HG02973 (cell line): ENCODE measurements at regions not wholly inside any gene's neighbourhood (a gene's known extent, or its start where the extent isn't known, plus 50 kb on each side); places are given as distances from the start of the nearest gene placed in this dataset.

Experiments
- ATAC-seq: cut with Tn5 transposase; IDR thresholded peaks from one replicate; pipeline ENCODE4 v1.9.1; 2021; ENCODE audit warnings: moderate library complexity; ENCODE audit not compliant: unreplicated experiment

DNA sequence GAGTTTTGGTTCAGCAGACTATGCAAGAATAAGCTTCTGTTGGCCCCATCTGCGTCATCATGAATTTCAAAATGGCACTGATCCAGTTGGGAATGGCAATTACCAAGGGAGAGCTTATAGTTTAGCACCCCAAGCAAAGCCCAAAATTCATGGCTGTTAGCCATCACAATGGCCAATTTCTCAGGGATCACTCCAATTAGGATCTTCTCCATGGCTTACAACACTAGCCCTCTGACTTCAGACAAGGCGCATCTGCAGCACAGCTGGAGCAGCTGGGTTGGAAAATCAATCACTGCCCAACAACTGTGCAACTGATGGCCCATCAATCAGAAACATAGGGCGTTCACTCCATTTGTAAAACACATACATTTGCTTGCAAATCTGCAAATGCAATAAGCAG lies 273.6 kb downstream of the SRBD1 start:
- no peak for ATAC-seq

DNA sequence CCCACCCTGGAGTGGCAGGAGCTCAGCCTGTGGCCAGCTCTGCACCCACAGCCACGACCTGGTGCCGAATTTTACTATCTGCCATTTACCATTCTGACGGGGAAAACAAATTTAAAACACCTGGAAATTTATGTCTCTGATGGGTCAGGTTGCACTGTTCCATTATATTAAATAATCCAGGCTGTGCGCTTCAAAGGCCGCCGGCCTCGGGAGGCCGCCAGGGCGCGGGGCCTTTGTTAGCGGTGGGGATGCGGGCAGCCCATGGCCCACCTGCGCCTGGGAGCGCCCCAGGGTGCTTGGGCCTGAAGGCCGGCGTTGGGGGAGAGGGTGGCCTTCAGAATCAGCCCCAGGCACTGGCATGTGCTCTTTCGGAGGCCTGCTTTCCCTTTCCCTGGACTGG lies 276.9 kb downstream of the SRBD1 start:
- no peak for ATAC-seq

DNA sequence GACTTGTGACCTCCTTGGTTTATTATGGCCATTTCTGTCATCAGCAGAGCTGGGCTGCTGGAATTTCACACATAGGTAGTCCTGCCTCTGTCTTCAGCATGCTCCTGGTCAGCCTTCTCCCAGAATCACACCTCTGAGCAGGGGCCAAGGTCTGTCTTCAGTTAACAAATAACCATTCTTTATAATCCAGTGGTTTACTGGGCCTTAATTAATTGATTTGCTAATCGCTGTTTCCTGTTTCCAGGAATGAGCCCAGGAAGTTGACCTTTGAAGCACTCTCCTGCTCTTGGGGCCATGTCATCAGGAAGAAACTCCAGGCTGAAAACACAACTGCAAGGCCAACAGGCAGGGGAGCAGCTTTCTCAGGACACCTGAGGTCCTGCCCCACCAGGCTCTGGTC lies 278.5 kb downstream of the SRBD1 start:
- ATAC-seq = no peak

DNA sequence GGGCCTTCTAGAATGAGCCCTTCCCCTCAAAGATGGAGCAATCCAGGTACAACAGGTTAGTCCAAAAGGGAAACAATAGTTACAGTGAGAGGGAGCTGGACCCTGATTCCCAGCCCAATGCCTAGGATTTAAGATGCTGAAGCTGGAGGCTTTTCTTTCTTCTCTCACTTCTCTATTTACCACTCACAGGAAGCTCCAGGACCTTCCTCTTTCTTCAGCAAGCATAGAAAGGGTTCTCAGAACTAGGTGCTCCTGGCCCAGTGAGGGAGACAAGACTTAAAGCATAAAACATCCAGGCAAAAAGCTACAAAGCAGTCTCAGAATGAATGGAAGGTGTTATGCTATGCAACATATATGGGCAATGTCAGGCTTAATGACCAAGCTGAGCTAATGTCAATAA lies 279.0 kb downstream of the SRBD1 start:
- no peak for ATAC-seq

DNA sequence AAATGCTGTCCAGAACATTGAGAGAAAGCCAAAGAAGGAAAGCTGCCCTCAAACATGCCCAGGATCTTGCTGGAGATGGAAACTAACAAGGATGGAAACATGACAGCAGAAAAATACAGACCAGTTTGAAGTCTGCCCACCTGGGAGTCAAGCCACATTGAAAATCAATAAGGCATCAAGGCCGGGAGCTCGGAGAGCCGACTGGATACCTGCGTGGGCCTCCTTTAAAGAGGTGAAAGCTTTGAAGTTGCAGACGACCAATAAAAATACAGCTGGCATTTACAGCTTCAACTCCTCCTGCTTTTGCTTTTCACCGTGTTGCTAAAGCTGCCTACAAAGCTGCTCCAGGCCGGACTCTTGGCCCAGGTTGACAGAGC lies 279.7 kb downstream of the SRBD1 start:
- ATAC-seq = no peak

DNA sequence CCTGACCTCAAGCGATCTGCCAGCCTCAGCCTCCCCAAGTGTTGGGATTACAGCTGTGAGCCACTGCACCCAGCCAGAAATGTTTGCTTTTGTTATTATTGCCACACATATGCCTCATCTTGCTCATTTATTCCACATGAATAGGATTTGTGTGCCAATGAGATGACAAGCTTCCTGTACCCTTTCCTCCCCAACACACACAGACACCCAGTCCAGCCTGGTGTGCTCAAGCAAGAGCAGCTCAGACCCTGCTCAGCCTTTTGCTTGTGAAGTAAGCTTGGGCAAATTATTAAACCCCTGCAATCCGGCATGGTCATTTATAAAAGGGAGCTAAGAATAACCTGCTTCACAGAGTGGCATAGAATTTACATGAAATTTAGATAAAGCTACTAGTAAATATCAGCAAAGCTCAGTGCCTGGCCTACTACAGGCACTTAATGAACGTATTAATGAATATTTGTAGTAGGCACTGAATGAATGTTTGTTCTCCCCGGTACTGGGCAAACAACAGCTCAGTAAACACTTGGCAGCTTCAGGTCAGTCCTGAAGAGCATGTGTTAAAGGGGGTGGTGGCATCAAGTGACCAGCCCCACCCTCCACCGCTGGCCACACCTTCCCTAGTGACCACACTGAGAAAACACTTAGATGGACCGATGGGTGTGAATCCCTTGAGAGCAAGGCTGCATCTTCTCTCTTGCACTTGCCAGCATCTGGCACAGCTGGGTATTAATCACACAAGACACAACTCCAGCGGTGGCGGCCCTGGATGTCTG lies 280.2 kb downstream of the SRBD1 start:
- ATAC-seq = no peak

DNA sequence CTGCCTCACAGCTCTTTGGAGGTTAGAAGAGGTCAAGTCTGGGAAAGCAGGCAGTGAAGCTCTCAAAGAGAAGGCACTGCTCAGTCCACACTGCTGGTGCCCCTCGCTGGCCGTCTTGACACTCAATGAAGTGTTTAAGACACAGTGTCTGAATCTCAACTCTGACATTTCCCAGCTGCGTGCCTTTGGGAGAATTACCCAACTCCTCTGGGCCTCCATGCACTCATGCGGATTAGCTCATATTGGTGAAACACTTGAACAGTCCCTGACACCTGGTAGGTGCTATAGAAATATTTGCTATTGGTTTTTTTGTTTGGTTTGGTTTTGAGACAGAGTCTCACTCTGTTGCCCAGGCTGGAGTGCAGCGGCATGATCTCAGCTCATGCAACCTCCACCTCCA lies 281.0 kb downstream of the SRBD1 start:
- no peak for ATAC-seq

DNA sequence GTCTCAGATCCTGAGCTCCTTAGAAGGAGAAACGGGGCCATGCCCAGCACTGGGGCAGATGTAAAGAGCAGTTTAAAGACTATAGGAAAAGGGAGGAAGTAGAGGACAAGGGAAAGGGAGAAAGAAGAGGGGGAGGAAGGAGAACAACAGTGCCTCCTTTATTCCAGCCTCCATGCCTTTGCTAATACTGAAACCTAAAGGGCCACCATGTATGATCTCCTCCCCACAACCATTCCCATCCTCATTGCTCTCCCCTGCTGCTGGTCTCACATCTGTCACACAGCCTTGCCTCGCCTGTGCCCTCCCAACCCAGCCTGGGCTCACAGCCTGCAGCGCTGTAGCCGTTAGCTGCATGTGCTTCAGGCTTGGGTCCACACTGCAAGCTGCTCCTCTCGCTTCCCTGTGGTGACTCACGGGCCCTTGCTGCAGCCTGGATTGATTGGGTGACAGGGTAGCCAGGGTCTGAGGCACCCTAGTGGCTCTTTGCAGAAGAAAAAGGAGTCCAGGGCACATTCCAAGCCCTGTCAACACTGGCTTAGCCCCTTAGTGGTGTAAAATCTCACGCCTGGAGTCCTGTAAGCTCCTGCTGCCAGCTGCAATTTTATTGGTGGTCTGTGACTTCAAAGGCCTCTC lies 281.9 kb downstream of the SRBD1 start:
- ATAC-seq = no peak

DNA sequence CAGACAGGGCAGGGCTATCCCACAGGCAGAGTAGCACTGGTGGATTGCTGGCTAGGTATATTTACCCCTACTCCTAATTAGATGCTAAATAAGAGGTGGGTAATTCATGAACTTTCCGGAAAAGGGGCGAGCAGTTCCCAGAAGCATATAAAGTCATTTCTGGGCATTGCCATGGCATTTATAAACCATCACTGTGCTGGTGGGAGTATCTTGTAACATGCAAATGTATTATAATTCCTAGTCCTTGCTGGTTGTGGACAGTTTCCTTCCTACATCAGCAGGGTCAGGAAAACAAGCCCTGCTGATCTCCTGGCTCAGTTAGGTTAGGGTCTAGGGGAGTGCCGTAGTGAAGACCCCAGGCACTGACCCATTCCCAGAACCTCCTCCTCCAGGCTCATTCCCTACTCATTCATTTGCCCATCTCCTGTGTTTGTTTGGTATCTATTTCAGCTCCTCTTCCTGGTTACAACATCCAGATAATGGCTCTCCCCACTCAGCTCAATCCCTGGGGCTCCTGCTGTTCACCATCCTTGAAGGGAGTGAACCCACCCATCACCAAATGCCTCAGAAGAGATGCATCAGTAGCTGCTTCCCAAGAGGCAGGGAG lies 282.7 kb downstream of the SRBD1 start:
- no peak for ATAC-seq

DNA sequence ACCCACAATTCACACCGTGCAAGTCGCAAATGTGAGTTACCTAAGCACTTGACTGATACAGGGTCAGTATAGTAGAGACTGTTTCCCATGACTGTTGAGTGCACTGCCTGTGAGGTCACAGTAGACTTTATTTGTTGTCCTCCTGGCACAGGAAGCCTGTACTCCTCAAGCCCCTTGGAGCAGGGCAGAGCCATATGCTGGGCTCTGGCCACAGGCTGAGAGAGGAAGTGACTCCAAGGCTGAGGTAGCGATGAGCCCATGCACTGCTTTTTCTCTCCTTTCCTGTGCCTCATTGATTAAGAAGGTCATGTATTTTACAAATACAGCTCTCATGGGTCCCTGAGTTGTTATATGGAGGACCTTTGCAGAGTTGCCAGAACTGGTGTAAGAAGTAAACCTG lies 287.7 kb downstream of the SRBD1 start:
- ATAC-seq = no peak

DNA sequence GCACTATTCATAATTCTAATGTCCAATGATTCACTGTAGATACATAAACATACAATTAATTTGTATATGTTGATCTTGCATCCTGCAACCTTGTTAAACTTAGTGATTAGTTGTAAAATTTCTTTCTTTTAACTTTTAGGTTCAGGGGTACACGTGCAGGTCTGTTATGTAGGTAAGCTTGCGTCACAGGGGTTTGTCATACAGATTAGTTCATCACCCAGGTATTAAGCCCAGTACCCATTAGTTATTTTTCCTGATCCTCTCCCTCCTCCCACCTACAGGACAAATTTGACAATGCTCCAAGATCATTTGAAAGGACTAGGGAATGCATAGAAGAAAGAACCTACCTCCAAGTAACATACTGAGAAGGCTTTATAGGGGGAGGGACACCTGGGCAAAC lies 290.1 kb downstream of the SRBD1 start:
- no peak for ATAC-seq

DNA sequence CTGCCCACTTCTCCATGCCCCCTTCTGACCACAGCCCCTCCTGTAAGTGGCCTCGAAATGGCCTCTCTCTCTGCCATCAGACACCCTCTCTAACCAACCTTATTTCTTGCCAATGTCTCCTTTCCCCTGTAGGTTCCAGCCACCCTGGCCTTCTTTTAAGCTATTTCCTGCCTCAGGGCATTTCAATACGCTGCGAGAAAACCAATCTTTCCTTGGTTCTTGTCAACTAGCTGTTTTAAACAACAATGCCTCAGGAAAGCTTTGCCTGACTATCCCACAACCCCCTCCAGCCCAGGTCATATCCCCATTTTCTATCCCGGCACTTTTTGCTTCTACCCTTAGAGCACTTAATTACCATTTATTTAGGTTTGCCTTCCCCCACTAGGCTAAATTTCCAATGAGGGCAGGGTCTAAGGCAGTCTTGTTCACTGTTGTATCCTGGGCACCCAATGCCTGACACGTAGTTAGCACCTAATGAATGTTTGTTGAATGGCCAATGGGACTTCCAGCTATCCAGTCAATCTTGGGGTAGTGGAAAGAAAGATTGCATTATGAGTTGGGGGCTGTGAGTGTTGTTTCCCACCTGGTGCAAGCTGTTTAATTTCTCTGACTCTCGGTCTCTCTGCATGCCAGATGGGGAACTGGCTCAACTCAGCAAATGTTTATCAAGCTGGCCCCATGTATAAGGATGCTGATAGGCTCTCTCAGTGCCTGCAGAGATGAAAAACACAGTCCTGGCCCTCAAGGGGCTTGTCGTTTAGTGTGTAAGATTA lies 291.2 kb downstream of the SRBD1 start:
- ATAC-seq = no peak

DNA sequence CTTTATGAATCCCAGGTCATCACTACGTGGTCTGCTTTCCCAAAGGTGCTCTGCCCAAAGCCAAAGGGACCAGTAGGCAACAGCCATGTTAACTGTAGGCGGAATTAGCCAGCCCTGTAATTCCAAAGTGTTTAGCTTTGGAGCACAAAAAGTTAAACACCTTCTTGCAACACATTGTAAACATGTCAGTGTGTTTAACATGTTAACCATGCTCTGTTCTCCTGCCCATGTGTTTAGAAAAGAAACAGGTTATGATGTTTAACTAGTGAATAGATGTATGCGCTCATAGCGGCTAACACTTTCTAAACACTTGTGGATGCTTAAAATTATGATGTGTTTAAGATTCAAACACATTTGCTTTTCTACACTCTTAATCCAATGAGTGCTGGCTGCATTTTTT lies 292.4 kb downstream of the SRBD1 start:
- no peak for ATAC-seq

DNA sequence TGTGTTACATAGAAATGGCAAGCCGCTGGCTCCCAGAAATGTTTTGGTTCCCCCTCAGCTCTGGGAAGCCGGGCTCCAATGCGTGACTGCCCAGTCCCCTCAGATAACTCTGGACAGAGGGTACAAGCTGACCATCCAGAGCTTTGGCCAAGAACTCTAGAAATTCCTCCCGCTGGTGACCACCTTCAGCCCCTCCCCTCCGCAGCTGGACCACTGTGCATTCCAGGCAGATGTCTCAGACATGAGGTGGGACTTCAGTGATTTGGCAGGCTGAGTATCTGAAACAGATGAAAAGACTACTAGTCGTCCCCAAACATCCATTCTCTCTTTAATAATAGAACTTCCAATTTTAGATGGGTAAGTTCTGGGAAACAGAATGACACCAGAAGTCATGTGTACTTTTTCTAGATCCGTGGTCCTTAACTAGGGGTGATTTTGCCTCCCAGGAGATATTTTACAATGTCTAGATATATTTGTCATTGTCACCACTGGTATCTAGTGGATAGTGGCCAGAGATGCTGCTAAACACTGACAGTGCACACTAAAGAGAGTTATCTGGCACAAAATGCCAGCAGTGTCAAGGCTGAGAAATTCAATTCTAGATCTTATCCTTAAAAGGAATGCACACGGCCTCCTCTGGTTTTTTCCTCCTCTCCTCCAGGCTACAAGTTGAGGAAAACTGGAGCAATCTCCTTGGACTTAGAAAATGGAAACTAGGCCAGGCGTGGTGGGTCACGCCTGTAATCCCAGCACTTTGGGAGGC lies 294.3 kb downstream of the SRBD1 start:
- no peak for ATAC-seq

DNA sequence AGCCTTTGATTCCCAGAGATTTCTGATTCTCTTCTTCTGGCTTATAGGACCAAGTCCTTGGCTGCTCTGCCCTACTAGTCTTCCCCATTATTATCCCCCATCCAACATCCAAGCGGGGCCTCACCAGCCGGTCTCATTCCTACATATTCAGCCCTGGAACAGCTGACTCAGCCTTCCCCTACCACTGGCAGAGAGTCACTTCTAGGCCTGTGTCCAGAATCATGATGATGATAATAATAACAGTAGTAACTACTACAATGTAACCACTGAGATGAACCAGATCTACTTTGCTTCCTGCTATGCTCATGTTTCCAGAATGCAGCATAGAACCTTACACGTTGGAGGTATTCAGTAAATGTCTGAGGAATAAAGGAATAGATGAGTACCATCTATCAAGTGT lies 295.2 kb downstream of the SRBD1 start:
- ATAC-seq = no peak

DNA sequence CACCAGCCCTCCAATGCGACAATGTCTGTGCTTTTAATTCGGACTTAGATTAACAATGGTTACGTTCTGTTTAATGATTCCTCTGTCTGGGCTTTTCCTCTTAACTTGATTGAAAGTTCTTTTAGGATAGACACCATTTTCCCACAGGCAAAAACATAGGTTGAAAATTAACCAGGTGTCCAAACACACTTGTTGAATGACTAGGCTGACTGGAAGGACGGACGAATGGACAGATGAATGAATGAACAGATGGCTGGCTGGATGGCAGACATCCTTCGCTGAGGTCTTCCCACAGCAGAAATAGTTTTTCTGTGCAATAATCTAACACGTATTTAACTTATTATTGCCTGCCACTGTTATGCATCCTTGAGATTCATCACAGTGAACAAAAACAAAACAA lies 298.8 kb downstream of the SRBD1 start:
- ATAC-seq = no peak

DNA sequence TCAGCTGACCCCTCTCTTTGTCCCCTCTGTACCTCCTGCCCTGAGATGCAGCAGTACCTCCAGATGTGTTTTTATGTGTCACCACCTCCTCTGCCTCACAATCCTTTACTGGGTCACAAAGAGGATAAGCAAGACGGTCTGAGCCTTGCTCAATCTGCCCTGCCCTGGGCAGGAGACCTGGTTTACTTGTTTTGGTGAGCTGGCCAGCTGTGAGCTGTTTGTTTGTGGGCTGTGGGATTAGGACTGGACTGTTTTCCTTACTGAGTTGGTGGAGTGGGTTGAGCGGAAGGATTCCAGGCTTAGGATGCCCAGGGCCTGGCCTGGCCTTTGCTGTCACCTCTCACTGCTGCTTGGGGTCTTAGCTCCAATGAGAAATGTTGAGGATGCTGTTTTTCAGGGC lies 299.5 kb downstream of the SRBD1 start:
- ATAC-seq = no peak

DNA sequence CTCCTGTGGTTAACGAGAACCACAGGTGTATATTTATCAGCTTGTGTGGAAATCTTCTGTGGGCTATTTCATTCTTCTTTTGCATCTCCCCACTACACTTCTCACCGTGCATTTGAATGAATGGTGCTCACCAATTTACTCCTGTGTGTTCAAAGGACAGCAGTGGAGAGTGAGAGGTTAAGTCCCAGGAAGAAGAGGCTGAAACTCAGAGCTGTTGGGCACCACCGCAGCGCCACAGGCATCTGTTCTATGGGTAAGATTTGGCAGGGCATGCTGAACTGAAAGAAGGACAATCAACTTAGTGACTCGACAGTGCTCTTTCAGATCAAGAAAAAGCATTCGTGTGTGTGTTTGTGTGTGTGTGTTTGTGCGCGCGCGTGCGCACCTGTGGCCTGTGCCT lies 297.9 kb upstream of the SIX2 start:
- no peak for ATAC-seq

DNA sequence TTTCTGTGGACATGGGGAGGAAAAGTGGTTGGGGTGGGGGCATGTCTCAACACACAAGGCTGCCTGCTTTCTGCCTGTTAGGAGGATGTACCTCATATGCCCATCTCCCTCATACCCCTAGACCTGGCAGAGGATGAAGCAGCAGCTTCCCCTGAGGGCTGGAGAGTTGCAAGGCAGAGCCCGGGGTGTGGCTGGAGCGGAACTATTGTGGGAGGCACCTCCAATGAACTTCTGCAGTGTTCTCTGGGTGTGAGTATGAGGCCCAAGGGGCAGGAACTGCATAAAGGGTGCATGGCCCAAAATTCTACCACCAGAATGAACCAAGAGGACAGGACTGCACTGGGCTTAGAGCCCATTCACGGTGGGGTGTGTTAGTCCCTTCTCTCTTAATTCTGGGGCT lies 296.3 kb upstream of the SIX2 start:
- ATAC-seq = no peak

DNA sequence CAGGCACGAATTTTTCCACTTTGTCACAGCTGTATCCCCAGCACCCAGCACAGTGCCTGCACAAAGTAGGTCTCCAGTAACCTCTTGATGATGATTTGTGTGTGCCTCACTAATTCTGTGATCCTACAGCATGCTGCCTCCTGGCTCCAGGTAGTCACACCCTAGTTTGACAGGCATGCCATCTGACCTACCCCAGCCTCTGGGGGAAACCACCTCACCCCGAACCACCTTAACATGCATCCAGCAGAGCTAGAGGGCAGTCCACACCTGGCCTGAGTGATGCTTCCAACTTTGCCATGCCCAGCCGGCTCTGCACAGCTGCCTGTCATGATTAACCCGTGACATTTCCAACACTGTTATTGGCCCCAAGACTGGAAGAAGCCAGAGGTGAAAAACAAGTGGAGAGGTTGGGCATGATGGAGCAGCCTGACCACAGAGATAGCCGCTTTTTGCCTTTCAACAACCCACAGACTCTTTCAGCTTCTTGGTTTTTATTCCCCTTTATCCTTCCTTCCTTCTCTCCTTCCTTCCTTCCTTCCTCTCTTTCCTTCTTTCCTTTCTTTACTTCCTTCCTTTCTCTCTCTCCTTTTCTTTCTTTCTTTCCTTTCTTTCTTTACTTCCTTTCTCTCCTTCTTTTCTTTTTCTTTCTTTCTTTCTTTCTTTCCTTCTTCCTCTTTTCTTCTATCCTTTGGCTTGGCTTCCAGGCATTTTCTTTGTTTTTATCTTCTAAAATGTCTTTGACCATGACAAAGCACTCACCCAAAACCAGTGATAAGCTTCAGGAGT lies 294.4 kb upstream of the SIX2 start:
- ATAC-seq = no peak
